ENCODE measurements at regions not wholly inside any gene's neighbourhood (a gene's known extent, or its start where the extent isn't known, plus 50 kb on each side); places are given as distances from the start of the nearest gene placed in this dataset.
"Not testable (repeated sequence)": the region's sequence is repeated elsewhere in the genome, so short reads cannot be mapped to it uniquely, and the experiment has no call there.

GRCh38 chr10:52368725-52369124, 54.6 kb downstream of the DKK1 start:
- H3K4me3 ChIP-seq (ENCODE audit: low read length), result no peak overlapping the region
- H3K36me3 ChIP-seq (ENCODE audit: control insufficient read depth, insufficient read depth, low read length), result no peaks in the 10 kb centered on the region
- H3K27ac ChIP-seq (ENCODE audit: low read length), result no peak overlapping the region
- WGBS (ENCODE audit: insufficient coverage), result 70% methylated on average over 1 of the region's 1 CpG
- no peak for DNase-seq
- H3K27me3 ChIP-seq (ENCODE audit: control insufficient read depth, insufficient read depth, low read length), result no peaks in the 10 kb centered on the region
- H3K4me1 ChIP-seq (ENCODE audit: control insufficient read depth, insufficient read depth, low read length), result no peaks in the 10 kb centered on the region
- H3K9me3 ChIP-seq (replicated peaks; ENCODE audit: control insufficient read depth, low read depth, low read length), result no peaks in the 10 kb centered on the region

GRCh38 chr10:52374207-52374606, 60.1 kb downstream of the DKK1 start:
- DNase-seq; H3K36me3 ChIP-seq (ENCODE audit: control insufficient read depth, insufficient read depth, low read length); H3K27ac ChIP-seq (ENCODE audit: low read length); H3K27me3 ChIP-seq (ENCODE audit: control insufficient read depth, insufficient read depth, low read length); H3K9me3 ChIP-seq (replicated peaks; ENCODE audit: control insufficient read depth, low read depth, low read length); H3K4me1 ChIP-seq (ENCODE audit: control insufficient read depth, insufficient read depth, low read length); H3K4me3 ChIP-seq (ENCODE audit: low read length): not testable (repeated sequence)
- no CpG with 5 or more reads among the region's 2 CpGs for WGBS (ENCODE audit: insufficient coverage)

- DNase-seq, result no peak
- H3K4me3 ChIP-seq (ENCODE audit: low read length), result no peak overlapping the region
- no peaks in the 10 kb centered on the region for H3K27me3 ChIP-seq (ENCODE audit: control insufficient read depth, insufficient read depth, low read length)
- no peak overlapping the region for H3K27ac ChIP-seq (ENCODE audit: low read length)
- H3K4me1 ChIP-seq (ENCODE audit: control insufficient read depth, insufficient read depth, low read length), result no peaks in the 10 kb centered on the region
- peaks cover 3% of the 10 kb centered on the region for H3K9me3 ChIP-seq (replicated peaks; ENCODE audit: control insufficient read depth, low read depth, low read length)
- WGBS (ENCODE audit: insufficient coverage), result no CpG with 5 or more reads among the region's 2 CpGs
- H3K36me3 ChIP-seq (ENCODE audit: control insufficient read depth, insufficient read depth, low read length), result no peaks in the 10 kb centered on the region
Observed at GRCh38 chr10:52376694-52377354, 62.7 kb downstream of the DKK1 start.

GRCh38 chr10:52378124-52378523, 64.0 kb downstream of the DKK1 start:
- peaks cover 3% of the 10 kb centered on the region for H3K9me3 ChIP-seq (replicated peaks; ENCODE audit: control insufficient read depth, low read depth, low read length)
- H3K36me3 ChIP-seq (ENCODE audit: control insufficient read depth, insufficient read depth, low read length), result no peaks in the 10 kb centered on the region
- no CpG with 5 or more reads among the region's 3 CpGs for WGBS (ENCODE audit: insufficient coverage)
- DNase-seq, result no peak
- H3K4me1 ChIP-seq (ENCODE audit: control insufficient read depth, insufficient read depth, low read length), result no peaks in the 10 kb centered on the region
- H3K27ac ChIP-seq (ENCODE audit: low read length), result no peak overlapping the region
- H3K27me3 ChIP-seq (ENCODE audit: control insufficient read depth, insufficient read depth, low read length), result no peaks in the 10 kb centered on the region
- no peak overlapping the region for H3K4me3 ChIP-seq (ENCODE audit: low read length)

- no CpG with 5 or more reads among the region's 3 CpGs for WGBS (ENCODE audit: insufficient coverage)
- H3K36me3 ChIP-seq (ENCODE audit: control insufficient read depth, insufficient read depth, low read length), result no peaks in the 10 kb centered on the region
- H3K4me3 ChIP-seq (ENCODE audit: low read length), result no peak overlapping the region
- H3K4me1 ChIP-seq (ENCODE audit: control insufficient read depth, insufficient read depth, low read length), result no peaks in the 10 kb centered on the region
- DNase-seq, result no peak
- no peak overlapping the region for H3K27ac ChIP-seq (ENCODE audit: low read length)
- peaks cover 3% of the 10 kb centered on the region for H3K9me3 ChIP-seq (replicated peaks; ENCODE audit: control insufficient read depth, low read depth, low read length)
- H3K27me3 ChIP-seq (ENCODE audit: control insufficient read depth, insufficient read depth, low read length), result no peaks in the 10 kb centered on the region
Observed at GRCh38 chr10:52379287-52379686, 65.2 kb downstream of the DKK1 start.

- Histone ChIP-seq H3K27ac (ENCODE audit: low read length) (no peak overlapping the region), H3K36me3 (ENCODE audit: control insufficient read depth, insufficient read depth, low read length) (no peaks in the 10 kb centered on the region), H3K4me1 (ENCODE audit: control insufficient read depth, insufficient read depth, low read length) (no peaks in the 10 kb centered on the region), H3K9me3 (replicated peaks; ENCODE audit: control insufficient read depth, low read depth, low read length) (no peaks in the 10 kb centered on the region), H3K4me3 (ENCODE audit: low read length) (no peak overlapping the region), H3K27me3 (ENCODE audit: control insufficient read depth, insufficient read depth, low read length) (no peaks in the 10 kb centered on the region)
- WGBS (ENCODE audit: insufficient coverage), result no CpG with 5 or more reads among the region's 1 CpG
- DNase-seq, result peak; percentile 1
Observed at GRCh38 chr10:52383088-52383487, 69.0 kb downstream of the DKK1 start.

GRCh38 chr10:52387744-52388143, 73.7 kb downstream of the DKK1 start:
- 100% methylated on average over 1 of the region's 2 CpGs for WGBS (ENCODE audit: insufficient coverage)
- Histone ChIP-seq H3K4me1 (ENCODE audit: control insufficient read depth, insufficient read depth, low read length) (no peaks in the 10 kb centered on the region), H3K36me3 (ENCODE audit: control insufficient read depth, insufficient read depth, low read length) (no peaks in the 10 kb centered on the region), H3K27me3 (ENCODE audit: control insufficient read depth, insufficient read depth, low read length) (no peaks in the 10 kb centered on the region), H3K4me3 (ENCODE audit: low read length) (no peak overlapping the region), H3K27ac (ENCODE audit: low read length) (no peak overlapping the region), H3K9me3 (replicated peaks; ENCODE audit: control insufficient read depth, low read depth, low read length) (no peaks in the 10 kb centered on the region)
- no peak for DNase-seq

GRCh38 chr10:52390388-52390787, 76.3 kb downstream of the DKK1 start:
- no peak overlapping the region for H3K4me3 ChIP-seq (ENCODE audit: low read length)
- no peaks in the 10 kb centered on the region for H3K27me3 ChIP-seq (ENCODE audit: control insufficient read depth, insufficient read depth, low read length)
- H3K27ac ChIP-seq (ENCODE audit: low read length), result no peak overlapping the region
- no peaks in the 10 kb centered on the region for H3K36me3 ChIP-seq (ENCODE audit: control insufficient read depth, insufficient read depth, low read length)
- 83% methylated on average over 1 of the region's 2 CpGs for WGBS (ENCODE audit: insufficient coverage)
- no peak for DNase-seq
- no peaks in the 10 kb centered on the region for H3K9me3 ChIP-seq (replicated peaks; ENCODE audit: control insufficient read depth, low read depth, low read length)
- no peaks in the 10 kb centered on the region for H3K4me1 ChIP-seq (ENCODE audit: control insufficient read depth, insufficient read depth, low read length)

GRCh38 chr10:52391927-52392602, 78.0 kb downstream of the DKK1 start:
- no peak for DNase-seq
- Histone ChIP-seq H3K27me3 (ENCODE audit: control insufficient read depth, insufficient read depth, low read length) (no peaks in the 10 kb centered on the region), H3K4me3 (ENCODE audit: low read length) (no peak overlapping the region), H3K27ac (ENCODE audit: low read length) (no peak overlapping the region), H3K36me3 (ENCODE audit: control insufficient read depth, insufficient read depth, low read length) (no peaks in the 10 kb centered on the region), H3K9me3 (replicated peaks; ENCODE audit: control insufficient read depth, low read depth, low read length) (no peaks in the 10 kb centered on the region), H3K4me1 (ENCODE audit: control insufficient read depth, insufficient read depth, low read length) (no peaks in the 10 kb centered on the region)
- 49% methylated on average over 6 of the region's 7 CpGs for WGBS (ENCODE audit: insufficient coverage)

GRCh38 chr10:52394246-52394645, 80.2 kb downstream of the DKK1 start:
- Histone ChIP-seq H3K9me3 (replicated peaks; ENCODE audit: control insufficient read depth, low read depth, low read length) (no peaks in the 10 kb centered on the region), H3K27ac (ENCODE audit: low read length) (no peak overlapping the region), H3K36me3 (ENCODE audit: control insufficient read depth, insufficient read depth, low read length) (no peaks in the 10 kb centered on the region), H3K27me3 (ENCODE audit: control insufficient read depth, insufficient read depth, low read length) (no peaks in the 10 kb centered on the region), H3K4me1 (ENCODE audit: control insufficient read depth, insufficient read depth, low read length) (no peaks in the 10 kb centered on the region), H3K4me3 (ENCODE audit: low read length) (no peak overlapping the region)
- WGBS (ENCODE audit: insufficient coverage), result no CpG with 5 or more reads among the region's 1 CpG
- no peak for DNase-seq

All from muscle of leg (tissue), 3 donors.